HEK293 (cell line): ENCODE measurements at regions not wholly inside any gene's neighbourhood (a gene's known extent, or its start where the extent isn't known, plus 50 kb on each side); places are given as distances from the start of the nearest gene placed in this dataset.

Source experiments
- CTCF ChIA-PET: fragments of 350-600 bp; formaldehyde crosslinking; extraction: SDS; loops from one replicate; lab custom pipeline; 2021; ENCODE audit warnings: antibody characterized with exemption; lab: Yijun Ruan, JAX
- POLR2A ChIA-PET: fragments of 300-600 bp; formaldehyde crosslinking; extraction: SDS; loops from one replicate; lab custom pipeline; 2020; ENCODE audit warnings: antibody characterized with exemption, inconsistent platforms; lab: Yijun Ruan, JAX
- H3K27ac ChIP-seq: fragments of 200-500 bp; sonication (Bioruptor generic); 2 replicates; pipeline ENCODE4 v1.5.1; 2014; ENCODE audit warnings: low read depth, low read length, control low read depth, inconsistent platforms; ENCODE audit errors: extremely low read depth
- H3K36me3 ChIP-seq, 2 experiments: fragments of 200-500 bp in 1 of 2; sonication (Bioruptor generic) in 1 of 2; 1 replicate in 1 of 2; 2 replicates in 1 of 2; pipeline ENCODE4 v1.5.1; 2014 to 2017; ENCODE audit warnings: inconsistent platforms in 2 of 2, low read length in 2 of 2; ENCODE audit not compliant: control insufficient read depth in 2 of 2, insufficient read depth in 1 of 2
- H3K4me1 ChIP-seq: fragments of 200-500 bp; sonication (Bioruptor generic); 2 replicates; pipeline ENCODE4 v1.5.1; 2014; ENCODE audit warnings: mild to moderate bottlenecking, low read length, inconsistent platforms; ENCODE audit not compliant: control insufficient read depth, insufficient read depth
- H3K4me3 ChIP-seq: 2 replicates; pipeline ENCODE4 v1.5.1; 2011; ENCODE audit warnings: low read depth, mild to moderate bottlenecking, control low read depth, low read length, moderate library complexity
- H3K9me3 ChIP-seq: fragments of 200-500 bp; sonication (Bioruptor generic); 2 replicates; pipeline ENCODE4 v1.5.1; 2014; ENCODE audit warnings: low read depth, low read length, inconsistent platforms; ENCODE audit not compliant: control insufficient read depth, insufficient read depth
- BCL11A ChIP-seq: fragments of 450-650 bp; formaldehyde crosslinking; IDR thresholded peaks from 2 replicates; pipeline ENCODE4 v1.5.1; 2016; ENCODE audit warnings: low read depth, missing biosample characterization, missing genetic modification characterization
- GLIS1 ChIP-seq: fragments of 450-650 bp; formaldehyde crosslinking; IDR thresholded peaks from 2 replicates; pipeline ENCODE4 v1.5.1; 2016; ENCODE audit warnings: missing biosample characterization, missing genetic modification characterization
- KLF1 ChIP-seq: fragments of 450-650 bp; formaldehyde crosslinking; IDR thresholded peaks from 2 replicates; pipeline ENCODE4 v1.5.1; 2016; ENCODE audit warnings: missing biosample characterization, missing genetic modification characterization
- KLF9 ChIP-seq: fragments of 450-650 bp; formaldehyde crosslinking; IDR thresholded peaks from 2 replicates; pipeline ENCODE4 v1.5.1; 2016; ENCODE audit warnings: missing biosample characterization, missing genetic modification characterization, low read depth
- MYNN ChIP-seq: fragments of 450-650 bp; formaldehyde crosslinking; IDR thresholded peaks from 2 replicates; pipeline ENCODE4 v1.5.1; 2016; ENCODE audit warnings: missing biosample characterization, missing genetic modification characterization, borderline replicate concordance
- RBAK ChIP-seq: fragments of 450-650 bp; formaldehyde crosslinking; IDR thresholded peaks from 2 replicates; pipeline ENCODE4 v1.5.1; 2016; ENCODE audit warnings: missing biosample characterization, missing genetic modification characterization
- SCRT1 ChIP-seq: fragments of 450-650 bp; formaldehyde crosslinking; IDR thresholded peaks from 2 replicates; pipeline ENCODE4 v1.5.1; 2016; ENCODE audit warnings: missing biosample characterization, missing genetic modification characterization, borderline replicate concordance
- TRIM28 ChIP-seq: IDR thresholded peaks from 2 replicates; pipeline ENCODE4 v1.6.1; 2011; ENCODE audit warnings: low read length, control low read depth, borderline replicate concordance
- ZBTB20 ChIP-seq: fragments of 450-650 bp; formaldehyde crosslinking; IDR thresholded peaks from 2 replicates; pipeline ENCODE4 v1.5.1; 2016; ENCODE audit warnings: missing biosample characterization, missing genetic modification characterization
- ZBTB26 ChIP-seq: fragments of 450-650 bp; formaldehyde crosslinking; optimal IDR thresholded peaks from 2 replicates; pipeline ENCODE3; 2016; ENCODE audit warnings: missing biosample characterization, mild to moderate bottlenecking, missing genetic modification characterization
- ZIC2 ChIP-seq: fragments of 450-650 bp; formaldehyde crosslinking; IDR thresholded peaks from 2 replicates; pipeline ENCODE4 v1.5.1; 2016; ENCODE audit warnings: missing biosample characterization, missing genetic modification characterization
- ZNF280D ChIP-seq: fragments of 450-650 bp; formaldehyde crosslinking; IDR thresholded peaks from 2 replicates; pipeline ENCODE4 v1.5.1; 2016; ENCODE audit warnings: missing biosample characterization, missing genetic modification characterization
- ZNF335 ChIP-seq: fragments of 450-650 bp; formaldehyde crosslinking; conservative IDR thresholded peaks from 2 replicates; pipeline ENCODE4 v1.5.1; 2016; ENCODE audit warnings: missing biosample characterization, missing genetic modification characterization
- ZNF341 ChIP-seq: fragments of 450-650 bp; formaldehyde crosslinking; IDR thresholded peaks from 2 replicates; pipeline ENCODE4; 2016; ENCODE audit warnings: low read depth, missing biosample characterization, missing genetic modification characterization
- ZNF513 ChIP-seq: fragments of 450-650 bp; IDR thresholded peaks from 2 replicates; pipeline ENCODE4 v1.5.1; 2018; ENCODE audit warnings: missing biosample characterization, missing genetic modification characterization
- ZNF626 ChIP-seq: fragments of 450-650 bp; sonication (Bioruptor Pico); formaldehyde crosslinking; IDR thresholded peaks from 2 replicates; pipeline ENCODE4 v1.5.1; 2018; ENCODE audit warnings: missing biosample characterization, missing genetic modification characterization, inconsistent platforms
- ZNF664 ChIP-seq: fragments of 450-650 bp; formaldehyde crosslinking; IDR thresholded peaks from 2 replicates; pipeline ENCODE4 v1.5.1; 2016; ENCODE audit warnings: missing biosample characterization, missing genetic modification characterization
- ZNF776 ChIP-seq: fragments of 450-650 bp; formaldehyde crosslinking; IDR thresholded peaks from 2 replicates; pipeline ENCODE4 v1.5.0; 2017; ENCODE audit warnings: missing biosample characterization, missing genetic modification characterization, borderline replicate concordance
- ZNF791 ChIP-seq: fragments of 450-650 bp; formaldehyde crosslinking; IDR thresholded peaks from 2 replicates; pipeline ENCODE4 v1.5.1; 2016; ENCODE audit warnings: missing biosample characterization, missing genetic modification characterization
- ZSCAN16 ChIP-seq: fragments of 450-650 bp; formaldehyde crosslinking; IDR thresholded peaks from 2 replicates; pipeline ENCODE4 v1.5.1; 2016; ENCODE audit warnings: missing biosample characterization, missing genetic modification characterization

GRCh38 chr4:54539500-54540029 is 118.2 kb upstream of the KIT start (continued):
- TF ChIP-seq ZNF626 = no peak
- no peak for TF ChIP-seq ZNF791
- 0 out of 2 replicates have a peak, but pooled peaks have one; percentile 39 for TF ChIP-seq ZIC2
- no peak for TF ChIP-seq MYNN (tag by site-specific recombination)
- TF ChIP-seq KLF1 = 0 out of 2 replicates have a peak, but pooled peaks have one; percentile 8
- TF ChIP-seq GLIS1 (tag by site-specific recombination) = peak; percentile 48; the same call in 1 of the 2 replicates
- TF ChIP-seq ZBTB26 = no peak
- no peak for TF ChIP-seq ZNF776 (tag by site-specific recombination)
- TF ChIP-seq TRIM28 = peak; percentile 27; the same call in 1 of the 2 replicates

- H3K9me3 ChIP-seq = no peaks in the 10 kb centered on the region
- POLR2A ChIA-PET = no interaction called here
- no peak for TF ChIP-seq ZNF341 (tag by site-specific recombination)
- TF ChIP-seq KLF9 (tag by site-specific recombination) = no peak
- no peak for TF ChIP-seq ZNF280D
- TF ChIP-seq BCL11A (tag by site-specific recombination) = no peak
- no peak for TF ChIP-seq RBAK (tag by site-specific recombination)
- no peak for TF ChIP-seq ZBTB20 (tag by site-specific recombination)
- TF ChIP-seq ZNF664 (tag by site-specific recombination) = no peak
- no peak for TF ChIP-seq ZNF513
- TF ChIP-seq SCRT1 = no peak
- TF ChIP-seq ZSCAN16 (tag by site-specific recombination) = no peak
- TF ChIP-seq ZNF335 = no peak
- TF ChIP-seq, all 188 proteins: peak for 0
- Histone ChIP-seq H3K4me1 (no peaks in the 10 kb centered on the region), H3K27ac (no peak overlapping the region), H3K4me3 (no peak overlapping the region), H3K36me3 (no peaks in the 10 kb centered on the region)
- CTCF ChIA-PET = no interaction called here
Observed at GRCh38 chr4:54540931-54541330, 116.8 kb upstream of the KIT start.
